Mesenchymal stem cell (in vitro differentiated cells and primary cell): ENCODE measurements at regions not wholly inside any gene's neighbourhood (a gene's known extent, or its start where the extent isn't known, plus 50 kb on each side); places are given as distances from the start of the nearest gene placed in this dataset.

Experiments
- DNase-seq: peaks from one replicate; pipeline ENCODE4 v3.0.0-alpha.2; 2013
- H2AFZ ChIP-seq: one replicate; pipeline ENCODE4 v1.6.1; 2013; ENCODE audit warnings: low read depth, mild to moderate bottlenecking, control low read depth, inconsistent platforms, low read length, moderate library complexity
- H2AK5ac ChIP-seq: 2 replicates; pipeline ENCODE4 v1.6.1; 2013; ENCODE audit warnings: low read length, moderate library complexity, mild to moderate bottlenecking, inconsistent platforms; ENCODE audit not compliant: severe bottlenecking
- H2BK120ac ChIP-seq: one replicate; pipeline ENCODE4 v1.6.1; 2013; ENCODE audit warnings: low read depth, mild to moderate bottlenecking, inconsistent platforms, low read length, moderate library complexity
- H2BK12ac ChIP-seq, 2 experiments: one replicate each; pipeline ENCODE4 v1.6.1; 2013; ENCODE audit warnings: inconsistent platforms in 2 of 2, low read length in 2 of 2, mild to moderate bottlenecking in 2 of 2, moderate library complexity in 2 of 2, control low read depth in 1 of 2
- H2BK15ac ChIP-seq: one replicate; pipeline ENCODE4 v1.6.1; 2013; ENCODE audit warnings: mild to moderate bottlenecking, low read depth, inconsistent platforms; ENCODE audit not compliant: poor library complexity, severe bottlenecking
- H2BK5ac ChIP-seq: 2 replicates; pipeline ENCODE4 v1.6.1; 2013; ENCODE audit warnings: low read depth, mild to moderate bottlenecking, low read length, control low read depth, inconsistent platforms; ENCODE audit not compliant: poor library complexity, severe bottlenecking
- H3K14ac ChIP-seq, 2 experiments: one replicate each; pipeline ENCODE4 v1.6.1; 2013; ENCODE audit warnings: inconsistent platforms in 2 of 2, low read length in 2 of 2, control low read depth in 1 of 2, mild to moderate bottlenecking in 1 of 2, moderate library complexity in 1 of 2
- H3K18ac ChIP-seq, 2 experiments: one replicate each; pipeline ENCODE4 v1.6.1; 2013; ENCODE audit warnings: inconsistent platforms in 2 of 2, low read length in 2 of 2, control low read depth in 1 of 2, low read depth in 1 of 2, mild to moderate bottlenecking in 1 of 2
- H3K23ac ChIP-seq, 2 experiments: one replicate each; pipeline ENCODE4 v1.6.1; 2013; ENCODE audit warnings: inconsistent platforms in 2 of 2, low read length in 2 of 2, mild to moderate bottlenecking in 2 of 2, moderate library complexity in 2 of 2, control low read depth in 1 of 2
- H3K27ac ChIP-seq: 2 replicates; pipeline ENCODE4 v1.5.1; 2013; ENCODE audit warnings: mild to moderate bottlenecking, moderate library complexity, low read length, control low read depth, inconsistent platforms; ENCODE audit not compliant: poor library complexity, severe bottlenecking
- H3K27me3 ChIP-seq, 2 experiments: 2 replicates each; pipeline versions ENCODE4 v1.6.1 to v1.7.0; 2013; ENCODE audit warnings: low read length in 2 of 2, mild to moderate bottlenecking in 2 of 2, moderate library complexity in 2 of 2, control low read depth in 1 of 2, inconsistent platforms in 1 of 2; ENCODE audit not compliant: control insufficient read depth in 1 of 2, insufficient read depth in 1 of 2
- H3K36me3 ChIP-seq, 2 experiments: 2 replicates each; pipeline versions ENCODE4 v1.6.1 to v1.7.0; 2013; ENCODE audit warnings: low read length in 2 of 2, control low read depth in 1 of 2, inconsistent platforms in 1 of 2, low read depth in 1 of 2, mild to moderate bottlenecking in 1 of 2; ENCODE audit not compliant: insufficient read depth in 2 of 2, control insufficient read depth in 1 of 2
- H3K4ac ChIP-seq, 2 experiments: one replicate each; pipeline ENCODE4 v1.6.1; 2013; ENCODE audit warnings: inconsistent platforms in 2 of 2, low read length in 2 of 2, mild to moderate bottlenecking in 2 of 2, moderate library complexity in 2 of 2, control low read depth in 1 of 2, low read depth in 1 of 2
- H3K4me1 ChIP-seq: 2 replicates; pipeline ENCODE4 v1.6.1; 2013; ENCODE audit warnings: low read depth, low read length, control low read depth; ENCODE audit not compliant: control insufficient read depth, insufficient read depth
- H3K4me2 ChIP-seq: 2 replicates; pipeline ENCODE4 v1.6.1; 2013; ENCODE audit warnings: low read length, mild to moderate bottlenecking, inconsistent platforms; ENCODE audit not compliant: poor library complexity, severe bottlenecking
- H3K4me3 ChIP-seq, 2 experiments: 2 replicates each; pipeline versions ENCODE4 v1.5.1 to v1.7.0; 2013; ENCODE audit warnings: low read length in 2 of 2, mild to moderate bottlenecking in 2 of 2, control low read depth in 1 of 2, low read depth in 1 of 2; ENCODE audit not compliant: insufficient read depth in 1 of 2
- H3K79me1 ChIP-seq: replicated peaks from 2 replicates; pipeline ENCODE4 v1.6.1; 2013; ENCODE audit warnings: mild to moderate bottlenecking, control low read depth, low read length, inconsistent platforms; ENCODE audit not compliant: poor library complexity, severe bottlenecking
- H3K9ac ChIP-seq: 2 replicates; pipeline ENCODE4 v1.7.0; 2013; ENCODE audit warnings: mild to moderate bottlenecking, low read length, moderate library complexity
- H3K9me3 ChIP-seq: 2 replicates; pipeline ENCODE4 v1.7.0; 2013; ENCODE audit warnings: mild to moderate bottlenecking, low read length; ENCODE audit not compliant: control insufficient read depth
- H4K8ac ChIP-seq: one replicate; pipeline ENCODE4 v1.6.1; 2013; ENCODE audit warnings: inconsistent platforms, mild to moderate bottlenecking, low read length, moderate library complexity
- H4K91ac ChIP-seq: one replicate; pipeline ENCODE4 v1.6.1; 2013; ENCODE audit warnings: mild to moderate bottlenecking, low read length, inconsistent platforms
- WGBS: methylation state at CpG from one replicate; pipeline ENCODE4 v1.1.7; 2013; ENCODE audit warnings: mixed read lengths; 5-methylcytosine and 5-hydroxymethylcytosine counted together

- DNase-seq, result no peak
- no peak overlapping the region for H4K8ac ChIP-seq
- H3K4ac ChIP-seq, result no peak overlapping the region
- H3K27ac ChIP-seq, result no peak overlapping the region
- H3K4me2 ChIP-seq, result no peak overlapping the region
- no peaks in the 10 kb centered on the region for H3K4me1 ChIP-seq
- H4K91ac ChIP-seq, result no peak overlapping the region
- no peak overlapping the region for H3K4me3 ChIP-seq
- H2BK15ac ChIP-seq, result no peak overlapping the region
- H3K9me3 ChIP-seq, result no peaks in the 10 kb centered on the region
- no peak overlapping the region for H2BK12ac ChIP-seq
- H3K9ac ChIP-seq, result no peak overlapping the region
- no peak overlapping the region for H2AFZ ChIP-seq
- no peak overlapping the region for H3K23ac ChIP-seq
- H2AK5ac ChIP-seq, result no peak overlapping the region
- no peaks in the 10 kb centered on the region for H3K27me3 ChIP-seq
- no peak overlapping the region for H3K18ac ChIP-seq
- no peak overlapping the region for H3K14ac ChIP-seq
- H2BK120ac ChIP-seq, result no peak overlapping the region
- no peaks in the 10 kb centered on the region for H3K36me3 ChIP-seq
- 67% methylated on average over 2 of the region's 2 CpGs for WGBS
- H2BK5ac ChIP-seq, result no peak overlapping the region
- H3K79me1 ChIP-seq, result no peaks in the 10 kb centered on the region
Observed at GRCh38 chr11:37353192-37353591, 755.2 kb upstream of the RAG2 start.

GRCh38 chr11:37352485-37352884, 754.4 kb upstream of the RAG2 start:
- Histone ChIP-seq H4K8ac (no peak overlapping the region), H3K4ac (no peak overlapping the region), H3K4me1 (no peaks in the 10 kb centered on the region), H2BK120ac (no peak overlapping the region), H3K9me3 (no peaks in the 10 kb centered on the region), H3K18ac (no peak overlapping the region), H2BK15ac (no peak overlapping the region), H2BK5ac (no peak overlapping the region), H3K23ac (no peak overlapping the region), H3K79me1 (no peaks in the 10 kb centered on the region), H3K9ac (no peak overlapping the region), H3K14ac (no peak overlapping the region), H2AK5ac (no peak overlapping the region), H2BK12ac (no peak overlapping the region), H3K4me2 (no peak overlapping the region), H4K91ac (no peak overlapping the region), H3K27me3 (no peaks in the 10 kb centered on the region), H3K36me3 (no peaks in the 10 kb centered on the region), H3K27ac (no peak overlapping the region), H3K4me3 (no peak overlapping the region), H2AFZ (no peak overlapping the region)
- no peak for DNase-seq
- 72% methylated on average over 2 of the region's 3 CpGs for WGBS

GRCh38 chr11:37343290-37343689, 745.3 kb upstream of the RAG2 start:
- no peaks in the 10 kb centered on the region for H3K9me3 ChIP-seq

GRCh38 chr11:37336401-37336800, 738.4 kb upstream of the RAG2 start:
- Histone ChIP-seq H3K23ac (no peak overlapping the region), H3K4me2 (no peak overlapping the region), H3K18ac (no peak overlapping the region), H3K79me1 (no peaks in the 10 kb centered on the region), H3K4me3 (no peak overlapping the region), H2AFZ (no peak overlapping the region), H3K27me3 (no peaks in the 10 kb centered on the region), H3K14ac (no peak overlapping the region), H3K4me1 (no peaks in the 10 kb centered on the region), H2BK12ac (no peak overlapping the region), H2AK5ac (no peak overlapping the region), H3K9ac (no peak overlapping the region), H3K9me3 (no peaks in the 10 kb centered on the region), H4K91ac (no peak overlapping the region), H2BK120ac (no peak overlapping the region), H2BK5ac (no peak overlapping the region), H2BK15ac (no peak overlapping the region), H3K36me3 (no peaks in the 10 kb centered on the region), H3K4ac (no peak overlapping the region), H3K27ac (no peak overlapping the region), H4K8ac (no peak overlapping the region)
- DNase-seq, result no peak
- 100% methylated on average over 2 of the region's 2 CpGs for WGBS

More at GRCh38 chr11:37343290-37343689, 745.3 kb upstream of the RAG2 start:
- Histone ChIP-seq H3K18ac (no peak overlapping the region), H3K27ac (no peak overlapping the region), H2AFZ (no peak overlapping the region), H3K4me1 (no peaks in the 10 kb centered on the region), H3K4me3 (no peak overlapping the region), H3K79me1 (no peaks in the 10 kb centered on the region), H2BK5ac (no peak overlapping the region), H4K8ac (no peak overlapping the region), H3K9ac (no peak overlapping the region), H2BK120ac (no peak overlapping the region), H2AK5ac (no peak overlapping the region), H3K14ac (no peak overlapping the region), H3K27me3 (no peaks in the 10 kb centered on the region), H3K4ac (no peak overlapping the region), H3K36me3 (no peaks in the 10 kb centered on the region), H3K4me2 (no peak overlapping the region), H2BK15ac (no peak overlapping the region), H2BK12ac (no peak overlapping the region), H3K23ac (no peak overlapping the region), H4K91ac (no peak overlapping the region)
- DNase-seq, result no peak
- 86% methylated on average over 1 of the region's 1 CpG for WGBS
